Fibroblast of mammary gland (primary cell): ENCODE measurements at regions not wholly inside any gene's neighbourhood (a gene's known extent, or its start where the extent isn't known, plus 50 kb on each side); places are given as distances from the start of the nearest gene placed in this dataset.
"Not testable (repeated sequence)": the region's sequence is repeated elsewhere in the genome, so short reads cannot be mapped to it uniquely, and the experiment has no call there.

Experiments used
- DNase-seq: peaks from one replicate; pipeline ENCODE4 v3.0.0-alpha.2; 2010; ENCODE audit warnings: low read depth
- H3K4me3 ChIP-seq: 2 replicates; pipeline ENCODE4 v1.5.1; 2011; ENCODE audit warnings: low read depth, mild to moderate bottlenecking, low read length, moderate library complexity; ENCODE audit not compliant: control insufficient read depth
- CTCF ChIP-seq: conservative IDR thresholded peaks from 2 replicates; pipeline ENCODE4 v1.5.1; 2011; ENCODE audit warnings: low read depth, low read length, inconsistent platforms; ENCODE audit not compliant: control insufficient read depth, insufficient read depth

- no peak overlapping the region for H3K4me3 ChIP-seq
- no peak for DNase-seq
These were observed 418.6 kb downstream of the MRPL39 start for GRCh38 chr21:25188677-25189079.

GRCh38 chr21:25186273-25186672 lies 421.0 kb downstream of the MRPL39 start:
- TF ChIP-seq CTCF: no peak
- H3K4me3 ChIP-seq: no peak overlapping the region
- DNase-seq: no peak

More at GRCh38 chr21:25188677-25189079, 418.6 kb downstream of the MRPL39 start:
- TF ChIP-seq CTCF: no peak

GRCh38 chr21:25183577-25183976 lies 423.7 kb downstream of the MRPL39 start:
- no peak for TF ChIP-seq CTCF
- DNase-seq: no peak
- H3K4me3 ChIP-seq: no peak overlapping the region

GRCh38 chr21:25181690-25182089 lies 425.6 kb downstream of the MRPL39 start:
- not testable (repeated sequence) for H3K4me3 ChIP-seq, DNase-seq

- H3K4me3 ChIP-seq: no peak overlapping the region
- no peak for TF ChIP-seq CTCF
- DNase-seq: no peak
These were observed 428.2 kb downstream of the MRPL39 start for GRCh38 chr21:25179116-25179515.

GRCh38 chr21:25176637-25177412 lies 430.5 kb downstream of the MRPL39 start:
- TF ChIP-seq CTCF: no peak
- no peak for DNase-seq
- H3K4me3 ChIP-seq: no peak overlapping the region

GRCh38 chr21:25175938-25176337 lies 431.3 kb downstream of the MRPL39 start:
- H3K4me3 ChIP-seq: no peak overlapping the region
- TF ChIP-seq CTCF: no peak
- DNase-seq: no peak
